Mammary epithelial cell (primary cell): ENCODE measurements at regions not wholly inside any gene's neighbourhood (a gene's known extent, or its start where the extent isn't known, plus 50 kb on each side); places are given as distances from the start of the nearest gene placed in this dataset.

Experiments used
- EZH2 ChIP-seq: IDR thresholded peaks from 2 replicates; pipeline ENCODE4 v1.6.1; 2012; ENCODE audit warnings: low read length, inconsistent platforms, borderline replicate concordance
- TF ChIP-seq, protein P1 (sequence below), 2 donors: IDR thresholded peaks in 1 of 2; conservative IDR thresholded peaks in 1 of 2; 2 replicates each; pipeline ENCODE4 v1.5.1; 2011 to 2012; ENCODE audit warnings: inconsistent platforms in 2 of 2, low read length in 2 of 2, mild to moderate bottlenecking in 2 of 2, control low read depth in 1 of 2, low read depth in 1 of 2; ENCODE audit not compliant: insufficient read depth in 1 of 2; ENCODE audit errors: extremely low read depth in 1 of 2

DNA sequence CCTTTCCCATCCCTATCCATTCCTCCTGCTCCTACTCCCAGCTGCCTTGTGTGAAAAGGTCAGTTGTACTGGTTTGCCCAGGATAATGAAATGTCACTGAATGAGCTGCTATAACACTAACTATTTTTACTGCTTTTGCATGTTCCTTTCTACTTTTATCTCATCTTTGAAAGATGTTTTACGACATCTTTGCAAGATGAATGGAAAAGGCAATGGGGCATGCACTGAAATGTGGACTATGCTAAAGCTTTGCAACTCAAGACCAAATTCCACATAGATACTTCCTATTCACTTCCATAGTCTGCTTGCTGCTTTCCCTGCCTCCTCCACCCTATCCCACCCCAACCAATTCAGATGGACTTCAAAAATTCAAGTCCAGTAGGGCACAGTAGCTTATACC lies 111.3 kb downstream of the SETD4 start:
- TF ChIP-seq, protein P1, sequence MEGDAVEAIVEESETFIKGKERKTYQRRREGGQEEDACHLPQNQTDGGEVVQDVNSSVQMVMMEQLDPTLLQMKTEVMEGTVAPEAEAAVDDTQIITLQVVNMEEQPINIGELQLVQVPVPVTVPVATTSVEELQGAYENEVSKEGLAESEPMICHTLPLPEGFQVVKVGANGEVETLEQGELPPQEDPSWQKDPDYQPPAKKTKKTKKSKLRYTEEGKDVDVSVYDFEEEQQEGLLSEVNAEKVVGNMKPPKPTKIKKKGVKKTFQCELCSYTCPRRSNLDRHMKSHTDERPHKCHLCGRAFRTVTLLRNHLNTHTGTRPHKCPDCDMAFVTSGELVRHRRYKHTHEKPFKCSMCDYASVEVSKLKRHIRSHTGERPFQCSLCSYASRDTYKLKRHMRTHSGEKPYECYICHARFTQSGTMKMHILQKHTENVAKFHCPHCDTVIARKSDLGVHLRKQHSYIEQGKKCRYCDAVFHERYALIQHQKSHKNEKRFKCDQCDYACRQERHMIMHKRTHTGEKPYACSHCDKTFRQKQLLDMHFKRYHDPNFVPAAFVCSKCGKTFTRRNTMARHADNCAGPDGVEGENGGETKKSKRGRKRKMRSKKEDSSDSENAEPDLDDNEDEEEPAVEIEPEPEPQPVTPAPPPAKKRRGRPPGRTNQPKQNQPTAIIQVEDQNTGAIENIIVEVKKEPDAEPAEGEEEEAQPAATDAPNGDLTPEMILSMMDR (conservative IDR thresholded peaks at IDR 0.05 in 1 of 2, IDR thresholded peaks at IDR 0.05 in 1 of 2; ENCODE audit: extremely low read depth in 1 of 2, insufficient read depth in 1 of 2, low read depth in 1 of 2, low read length in 2 of 2), result no peak
- TF ChIP-seq EZH2, result no peak
